Fibroblast of villous mesenchyme (primary cell): ENCODE measurements at regions not wholly inside any gene's neighbourhood (a gene's known extent, or its start where the extent isn't known, plus 50 kb on each side); places are given as distances from the start of the nearest gene placed in this dataset.

Experiments used
- DNase-seq: peaks from one replicate; pipeline ENCODE4 v3.0.0-alpha.2; 2010; ENCODE audit warnings: low read depth
- H3K4me3 ChIP-seq: 2 replicates; pipeline ENCODE4 v1.5.1; 2011; ENCODE audit warnings: low read depth, mild to moderate bottlenecking, low read length
- CTCF ChIP-seq: IDR thresholded peaks from 2 replicates; pipeline ENCODE4 v1.5.1; 2012; ENCODE audit warnings: low read depth, mild to moderate bottlenecking, low read length; ENCODE audit not compliant: insufficient read depth

- H3K4me3 ChIP-seq: no peak overlapping the region
- no peak for TF ChIP-seq CTCF
- no peak for DNase-seq
Measured at GRCh38 chr6:88491266-88491880, 325.2 kb upstream of the CNR1 start.

DNA sequence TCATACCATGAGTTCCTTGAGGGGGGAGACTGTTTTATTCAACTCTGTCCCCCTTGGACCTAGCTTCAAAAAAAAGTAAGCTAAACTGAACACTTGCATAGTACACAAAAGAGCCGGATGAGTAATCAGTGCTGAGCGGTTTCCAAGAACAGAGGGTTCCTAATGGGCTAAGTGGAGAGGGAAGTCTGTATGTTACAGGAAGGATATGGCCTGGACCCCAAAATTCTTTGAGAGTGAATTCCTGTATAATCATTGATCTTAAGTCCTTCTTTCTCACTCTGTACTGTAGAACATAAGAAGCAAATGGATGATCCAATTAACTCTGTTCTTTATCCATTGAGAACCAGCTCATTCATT is 324.7 kb upstream of the CNR1 start:
- TF ChIP-seq CTCF: no peak
- no peak for DNase-seq
- H3K4me3 ChIP-seq: no peak overlapping the region

GRCh38 chr6:88490195-88490907 is 324.2 kb upstream of the CNR1 start:
- no peak for TF ChIP-seq CTCF
- no peak overlapping the region for H3K4me3 ChIP-seq
- DNase-seq: no peak

DNA sequence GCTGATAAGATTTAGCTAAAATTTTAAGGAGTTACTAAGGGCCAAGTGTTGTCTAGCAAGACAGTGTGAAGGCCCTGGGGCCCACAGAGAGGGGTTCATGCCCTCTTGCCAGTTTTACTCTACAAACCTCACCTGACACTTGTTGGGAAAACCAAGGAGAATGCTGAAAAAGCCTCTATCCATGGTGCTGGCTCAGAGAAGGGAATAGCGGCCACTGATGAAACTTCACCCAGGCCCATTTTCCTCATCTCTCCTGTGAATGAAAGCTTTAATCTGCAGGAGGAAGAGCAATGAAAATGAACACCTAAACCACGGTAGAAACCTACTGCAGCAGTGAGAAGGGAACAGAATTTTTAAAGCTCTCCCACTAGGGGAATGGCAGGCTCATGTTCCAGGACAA is 317.3 kb upstream of the CNR1 start:
- H3K4me3 ChIP-seq: no peak overlapping the region
- TF ChIP-seq CTCF: no peak
- no peak for DNase-seq

GRCh38 chr6:88482465-88482864 is 316.3 kb upstream of the CNR1 start:
- H3K4me3 ChIP-seq: no peak overlapping the region
- no peak for DNase-seq
- no peak for TF ChIP-seq CTCF

DNA sequence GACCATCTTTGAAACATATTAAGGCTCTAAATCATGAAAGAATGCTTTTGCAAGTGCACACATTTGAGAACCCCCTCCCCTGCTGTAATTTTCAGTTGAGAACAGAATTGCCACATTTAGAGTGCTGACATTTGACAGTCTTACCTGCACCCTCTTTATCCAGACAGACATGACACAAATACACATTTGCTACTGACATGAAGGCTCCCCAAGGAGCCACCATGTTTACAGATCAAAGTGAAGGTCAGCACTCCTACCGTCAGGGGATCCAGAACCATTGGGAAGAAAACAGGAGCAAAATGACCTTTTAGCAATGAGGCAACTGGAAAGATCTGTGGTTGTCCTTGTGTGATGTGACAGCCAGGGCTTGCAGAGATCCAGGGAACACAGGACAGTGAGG is 315.4 kb upstream of the CNR1 start:
- H3K4me3 ChIP-seq: no peak overlapping the region
- no peak for TF ChIP-seq CTCF
- DNase-seq: no peak

DNA sequence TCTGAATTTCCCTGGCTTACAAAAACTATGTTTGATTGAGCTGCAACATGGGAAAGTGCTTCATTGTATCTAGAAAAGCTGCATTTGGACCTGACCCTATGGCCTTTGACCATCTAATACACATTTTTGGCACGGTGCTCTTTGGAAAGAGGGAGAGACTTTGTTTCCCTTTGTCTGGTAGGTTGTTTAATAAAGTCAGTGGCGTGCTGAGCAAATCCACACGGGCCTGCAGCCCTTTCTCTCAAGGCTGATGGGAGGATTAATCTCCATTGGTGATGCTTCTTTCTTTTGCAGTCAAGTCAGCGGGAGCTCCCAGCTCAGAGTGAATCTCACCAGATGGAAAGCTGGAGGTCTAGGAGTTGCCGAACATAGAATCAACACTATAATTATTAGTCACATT is 314.7 kb upstream of the CNR1 start:
- TF ChIP-seq CTCF: no peak
- H3K4me3 ChIP-seq: no peak overlapping the region
- DNase-seq: no peak
